ENCODE measurements at regions not wholly inside any gene's neighbourhood (a gene's known extent, or its start where the extent isn't known, plus 50 kb on each side); places are given as distances from the start of the nearest gene placed in this dataset.

- DNase-seq (ENCODE audit: low read depth): peak; percentile 16
Observed at GRCh38 chr6:141677598-141678211, 455.0 kb upstream of the GJE1 start.

GRCh38 chr6:141675957-141676356, 456.8 kb upstream of the GJE1 start:
- peak; percentile 33 for DNase-seq (ENCODE audit: low read depth)

GRCh38 chr6:141669141-141669540, 463.6 kb upstream of the GJE1 start:
- no peak for DNase-seq (ENCODE audit: low read depth)

GRCh38 chr6:141667580-141668309, 465.0 kb upstream of the GJE1 start:
- no peak for DNase-seq (ENCODE audit: low read depth)

GRCh38 chr6:141666187-141666586, 466.5 kb upstream of the GJE1 start:
- no peak for DNase-seq (ENCODE audit: low read depth)

- DNase-seq (ENCODE audit: low read depth): no peak
Observed at GRCh38 chr6:141664744-141665143, 468.0 kb upstream of the GJE1 start.

GRCh38 chr6:141659582-141659981, 473.1 kb upstream of the GJE1 start:
- no peak for DNase-seq (ENCODE audit: low read depth)

GRCh38 chr6:141658696-141659095, 474.0 kb upstream of the GJE1 start:
- DNase-seq (ENCODE audit: low read depth): no peak

GRCh38 chr6:141657812-141658211, 474.9 kb upstream of the GJE1 start:
- no peak for DNase-seq (ENCODE audit: low read depth)

- DNase-seq (ENCODE audit: low read depth): no peak
Observed at GRCh38 chr6:141653590-141653989, 479.1 kb upstream of the GJE1 start.

- DNase-seq (ENCODE audit: low read depth): no peak
Observed at GRCh38 chr6:141641951-141642350, 490.8 kb upstream of the GJE1 start.

GRCh38 chr6:141641406-141641805, 491.3 kb upstream of the GJE1 start:
- no peak for DNase-seq (ENCODE audit: low read depth)

- DNase-seq (ENCODE audit: low read depth): no peak
Observed at GRCh38 chr6:141635621-141636020, 497.1 kb upstream of the GJE1 start.

GRCh38 chr6:141634269-141634668, 498.5 kb upstream of the GJE1 start:
- DNase-seq (ENCODE audit: low read depth): no peak

GRCh38 chr6:141624301-141624700, 508.4 kb upstream of the GJE1 start:
- no peak for DNase-seq (ENCODE audit: low read depth)

GRCh38 chr6:141618180-141618581, 514.5 kb upstream of the GJE1 start:
- no peak for DNase-seq (ENCODE audit: low read depth)

- DNase-seq (ENCODE audit: low read depth): no peak
Observed at GRCh38 chr6:141610741-141611140, 522.0 kb upstream of the GJE1 start.

GRCh38 chr6:141607956-141608355, 524.8 kb upstream of the GJE1 start:
- no peak for DNase-seq (ENCODE audit: low read depth)

- no peak for DNase-seq (ENCODE audit: low read depth)
Observed at GRCh38 chr6:141598487-141598886, 534.2 kb upstream of the GJE1 start.

- DNase-seq (ENCODE audit: low read depth): no peak
Observed at GRCh38 chr6:141594874-141595273, 537.9 kb upstream of the GJE1 start.

- DNase-seq (ENCODE audit: low read depth): no peak
Observed at GRCh38 chr6:141593311-141593710, 539.4 kb upstream of the GJE1 start.

- peak; percentile 20 for DNase-seq (ENCODE audit: low read depth)
Observed at GRCh38 chr6:141587482-141588266, 545.1 kb upstream of the GJE1 start.

GRCh38 chr6:141580988-141581552, 551.7 kb upstream of the GJE1 start:
- DNase-seq (ENCODE audit: low read depth): no peak
